ENCODE measurements at regions not wholly inside any gene's neighbourhood (a gene's known extent, or its start where the extent isn't known, plus 50 kb on each side); places are given as distances from the start of the nearest gene placed in this dataset.
"Not testable (repeated sequence)": the region's sequence is repeated elsewhere in the genome, so short reads cannot be mapped to it uniquely, and the experiment has no call there.

DNA sequence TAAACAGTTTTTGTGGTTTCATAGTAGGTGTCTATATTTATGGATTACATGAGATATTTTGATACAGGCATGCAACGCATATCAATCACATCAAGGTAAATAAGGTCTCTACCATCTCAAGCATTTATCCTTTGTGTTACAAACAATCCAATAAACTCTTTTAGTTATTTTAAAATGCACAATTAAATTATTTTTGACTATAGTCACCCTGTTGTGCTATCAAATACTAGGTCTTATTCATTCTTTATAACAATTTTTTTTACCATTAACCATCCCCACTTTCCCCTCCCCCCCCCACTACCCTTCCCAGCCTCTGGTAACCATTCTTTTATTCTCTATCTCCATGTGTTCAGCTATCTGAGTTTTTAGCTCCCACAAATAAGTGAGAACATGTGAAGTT is 175.7 kb upstream of the FBXO33 start:
- DNase-seq (no peak), ATAC-seq (no peak)
- Mint-ChIP-seq H3K27me3 (ENCODE audit: low read depth) (no peaks in the 10 kb centered on the region), H3K36me3 (ENCODE audit: insufficient read depth) (no peaks in the 10 kb centered on the region), H3K4me1 (ENCODE audit: low read depth) (peaks cover 52% of the 10 kb centered on the region), H3K4me3 (no peak overlapping the region), H3K9me3 (peaks cover 28% of the 10 kb centered on the region)

DNA sequence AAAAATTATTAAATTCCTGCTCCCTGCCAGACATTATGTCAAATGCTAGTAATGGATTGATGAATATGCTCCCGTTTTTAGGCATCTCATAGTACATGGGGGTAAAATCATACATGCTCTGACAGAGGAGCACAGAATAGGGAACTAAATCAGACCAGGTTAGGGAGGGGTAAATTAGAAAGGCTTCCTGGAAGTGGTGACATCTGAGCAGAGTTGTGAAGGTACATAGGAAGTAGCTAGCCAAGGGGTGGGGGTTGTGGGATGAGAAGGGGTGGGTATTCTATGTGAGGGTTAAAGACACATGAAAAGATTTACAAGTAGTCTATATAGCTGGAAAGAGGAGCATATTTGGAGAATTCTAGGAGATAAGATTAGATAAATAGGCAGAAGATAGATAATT is 171.7 kb upstream of the FBXO33 start:
- peak overlapping the region; percentile 42 for H3K4me3 Mint-ChIP-seq
- no peaks in the 10 kb centered on the region for H3K27me3 Mint-ChIP-seq (ENCODE audit: low read depth)
- DNase-seq: no peak
- H3K36me3 Mint-ChIP-seq (ENCODE audit: insufficient read depth): peaks cover 7% of the 10 kb centered on the region
- no peak for ATAC-seq
- H3K9me3 Mint-ChIP-seq: peaks cover 47% of the 10 kb centered on the region
- H3K4me1 Mint-ChIP-seq (ENCODE audit: low read depth): peaks cover 49% of the 10 kb centered on the region

DNA sequence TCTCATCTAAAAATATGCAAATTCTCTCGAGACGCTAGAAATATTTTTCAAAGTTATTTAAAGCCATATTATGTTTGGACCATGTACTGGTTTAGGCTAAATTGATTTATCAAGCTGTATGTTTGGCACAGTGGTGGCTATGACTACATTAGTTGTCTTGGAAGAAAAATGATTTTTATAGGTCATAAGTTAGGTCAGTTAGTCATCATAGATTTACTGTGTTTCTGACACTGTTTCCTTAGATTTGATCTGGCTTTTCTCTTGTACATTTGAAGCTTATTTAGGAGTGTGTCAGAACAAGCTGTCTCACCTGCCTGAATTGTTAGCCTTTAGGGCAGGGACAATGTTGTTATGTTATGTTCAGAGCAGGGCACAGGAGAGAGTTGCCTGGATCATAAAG is 161.1 kb upstream of the FBXO33 start:
- H3K36me3 Mint-ChIP-seq (ENCODE audit: insufficient read depth): no peaks in the 10 kb centered on the region
- H3K4me1 Mint-ChIP-seq (ENCODE audit: low read depth): peaks cover 6% of the 10 kb centered on the region
- DNase-seq (no peak), ATAC-seq (no peak)
- H3K4me3 Mint-ChIP-seq: no peak overlapping the region
- H3K9me3 Mint-ChIP-seq: peaks cover 30% of the 10 kb centered on the region
- H3K27me3 Mint-ChIP-seq (ENCODE audit: low read depth): no peaks in the 10 kb centered on the region

DNA sequence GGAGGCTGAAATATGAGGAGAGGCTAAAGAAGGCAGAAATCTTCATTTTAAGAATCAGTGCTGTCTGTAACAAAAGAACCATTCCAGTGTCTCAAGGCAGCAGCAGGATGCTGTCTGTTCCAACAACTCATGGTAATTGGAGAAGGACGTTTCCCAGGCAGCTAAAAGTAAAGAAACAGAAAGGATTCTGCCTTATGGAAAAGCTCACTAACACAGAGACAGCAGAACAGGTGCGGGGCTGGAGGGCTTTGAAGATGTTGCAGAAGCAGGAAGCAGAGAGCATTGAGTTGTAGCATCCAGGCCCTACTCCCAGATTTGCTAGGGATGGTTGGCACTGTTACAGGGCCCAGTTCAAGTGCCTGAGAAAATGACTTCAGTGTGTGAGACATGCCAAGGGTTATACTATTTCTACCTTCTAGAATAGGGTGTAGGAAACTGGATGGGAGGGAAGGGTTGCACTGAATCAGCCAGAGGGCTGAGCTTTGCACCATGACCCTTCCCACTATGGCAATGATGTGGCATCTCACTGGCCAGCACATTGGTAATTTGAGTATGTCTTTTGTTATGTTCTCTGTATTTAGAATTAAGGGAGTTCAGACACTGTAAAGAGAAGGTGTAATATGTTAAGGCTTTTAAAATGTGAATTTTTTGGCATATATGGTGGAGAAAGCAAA is 160.0 kb upstream of the FBXO33 start:
- DNase-seq: no peak
- Mint-ChIP-seq H3K36me3 (ENCODE audit: insufficient read depth) (no peaks in the 10 kb centered on the region), H3K9me3 (peaks cover 30% of the 10 kb centered on the region), H3K27me3 (ENCODE audit: low read depth) (no peaks in the 10 kb centered on the region), H3K4me1 (ENCODE audit: low read depth) (peaks cover 6% of the 10 kb centered on the region), H3K4me3 (no peak overlapping the region)
- ATAC-seq: no peak

DNA sequence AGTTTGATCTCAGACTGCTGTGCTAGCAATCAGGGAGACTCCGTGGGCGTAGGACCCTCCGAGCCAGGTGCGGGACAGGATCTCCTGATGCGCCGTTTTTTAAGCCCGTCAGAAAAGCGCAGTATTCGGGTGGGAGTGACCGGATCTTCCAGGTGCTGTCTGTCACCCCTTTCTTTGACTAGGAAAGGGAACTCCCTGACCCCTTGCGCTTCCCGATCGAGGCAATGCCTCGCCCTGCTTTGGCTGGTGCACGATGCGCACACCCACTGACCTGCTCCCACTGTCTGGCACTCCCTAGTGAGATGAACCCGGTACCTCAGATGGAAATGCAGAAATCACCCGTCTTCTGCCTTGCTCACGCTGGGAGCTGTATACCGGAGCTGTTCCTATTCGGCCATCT is 157.6 kb upstream of the FBXO33 start:
- not testable (repeated sequence) for ATAC-seq; DNase-seq; H3K4me1 Mint-ChIP-seq (ENCODE audit: low read depth); H3K36me3 Mint-ChIP-seq (ENCODE audit: insufficient read depth); H3K27me3 Mint-ChIP-seq (ENCODE audit: low read depth); H3K4me3 Mint-ChIP-seq
- peaks cover 28% of the 10 kb centered on the region for H3K9me3 Mint-ChIP-seq

DNA sequence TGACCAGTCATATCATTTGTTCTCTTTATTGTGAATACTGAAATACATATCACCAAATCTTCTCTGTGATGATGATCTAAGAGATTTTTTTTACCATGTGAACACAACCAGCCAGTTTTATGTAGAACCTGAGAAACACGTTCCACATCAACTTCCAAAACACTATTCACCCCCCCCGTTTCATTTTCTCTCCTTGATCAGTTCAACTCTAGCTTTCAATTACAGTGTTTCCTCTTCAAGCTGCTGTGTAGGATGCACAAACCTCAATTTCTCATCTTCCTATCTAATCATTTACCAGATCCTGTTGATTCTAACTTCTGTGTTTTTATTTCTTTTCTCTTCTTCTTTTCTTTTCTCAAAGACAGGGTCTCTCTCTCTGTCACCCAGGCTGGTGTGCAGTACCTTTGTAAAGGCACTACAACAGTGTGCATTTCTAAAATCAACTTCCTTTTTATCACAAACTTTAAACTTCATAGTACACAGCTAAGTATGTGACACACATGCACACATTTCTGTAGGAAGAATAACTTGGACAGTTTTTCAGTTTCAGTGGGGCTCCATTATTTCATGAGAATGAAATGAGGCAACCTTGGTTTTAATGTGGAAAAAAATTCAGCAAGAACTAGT is 149.9 kb upstream of the FBXO33 start:
- Mint-ChIP-seq H3K4me3 (no peak overlapping the region), H3K27me3 (ENCODE audit: low read depth) (no peaks in the 10 kb centered on the region), H3K4me1 (ENCODE audit: low read depth) (no peaks in the 10 kb centered on the region), H3K36me3 (ENCODE audit: insufficient read depth) (no peaks in the 10 kb centered on the region), H3K9me3 (peaks cover 5% of the 10 kb centered on the region)
- no peak for DNase-seq
- ATAC-seq: peak in 1 of 2 donors; percentile 40

DNA sequence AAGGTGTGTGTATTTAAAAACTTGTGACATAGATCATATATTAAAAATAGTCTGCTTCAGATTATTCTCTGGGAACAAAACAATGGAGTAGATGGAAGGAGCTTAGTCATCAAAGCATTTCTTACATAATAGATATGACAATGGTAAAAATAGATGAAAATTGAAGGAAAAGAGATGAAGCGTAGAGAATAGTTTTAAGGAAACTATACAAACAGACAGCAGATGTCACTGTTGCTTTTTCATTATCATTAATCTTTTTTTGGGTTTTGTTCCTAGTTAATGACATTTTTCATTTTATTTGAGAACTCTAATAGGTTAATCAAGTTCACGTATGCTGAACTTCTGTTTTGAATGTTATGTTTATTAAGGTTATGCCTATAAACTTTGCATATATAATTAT is 149.2 kb upstream of the FBXO33 start:
- ATAC-seq (no peak), DNase-seq (no peak)
- Mint-ChIP-seq H3K9me3 (peaks cover 6% of the 10 kb centered on the region), H3K4me3 (no peak overlapping the region), H3K4me1 (ENCODE audit: low read depth) (no peaks in the 10 kb centered on the region), H3K27me3 (ENCODE audit: low read depth) (no peaks in the 10 kb centered on the region), H3K36me3 (ENCODE audit: insufficient read depth) (no peaks in the 10 kb centered on the region)

DNA sequence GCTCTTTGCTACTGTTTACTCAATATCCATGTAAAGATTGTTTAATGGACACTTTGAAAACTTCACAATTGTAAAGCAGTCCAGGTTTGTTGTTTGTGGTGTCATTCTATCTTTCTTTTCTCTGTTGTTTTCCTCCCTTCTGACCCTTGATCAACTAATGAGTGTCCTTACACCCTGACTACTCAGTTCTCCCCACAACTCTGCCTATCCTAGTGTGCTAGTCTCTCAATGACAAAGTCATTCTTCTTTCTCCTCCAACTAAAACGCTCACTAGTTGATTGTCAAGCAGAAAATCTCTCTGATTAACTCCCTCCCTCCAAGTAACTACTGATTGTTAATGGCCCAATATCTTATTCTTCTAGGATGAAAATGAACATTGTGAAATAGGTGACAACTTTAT is 148.5 kb upstream of the FBXO33 start:
- no peaks in the 10 kb centered on the region for H3K4me1 Mint-ChIP-seq (ENCODE audit: low read depth)
- no peaks in the 10 kb centered on the region for H3K27me3 Mint-ChIP-seq (ENCODE audit: low read depth)
- H3K9me3 Mint-ChIP-seq: peaks cover 11% of the 10 kb centered on the region
- no peak for DNase-seq
- ATAC-seq: no peak
- H3K4me3 Mint-ChIP-seq: no peak overlapping the region
- no peaks in the 10 kb centered on the region for H3K36me3 Mint-ChIP-seq (ENCODE audit: insufficient read depth)

DNA sequence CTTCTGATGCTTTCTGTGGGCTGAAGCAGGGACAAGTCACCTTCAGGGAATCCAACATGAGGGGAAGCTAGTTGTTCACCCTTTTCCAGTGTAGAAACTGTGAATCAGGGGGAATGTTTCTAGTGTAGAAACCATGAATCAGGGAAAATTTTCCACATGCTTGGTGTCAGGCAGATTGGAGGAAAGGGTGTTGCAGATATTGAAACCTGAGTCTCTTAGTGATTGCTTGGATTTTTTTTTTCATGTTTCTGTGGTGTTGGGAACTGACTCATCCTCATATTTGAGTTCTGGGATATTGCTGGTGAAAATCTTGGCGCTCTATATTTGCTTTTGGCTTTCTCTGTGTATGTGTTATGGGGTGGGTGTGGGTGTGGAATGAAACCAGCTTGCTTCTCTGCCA is 144.5 kb upstream of the FBXO33 start:
- ATAC-seq: no peak
- Mint-ChIP-seq H3K36me3 (ENCODE audit: insufficient read depth) (no peaks in the 10 kb centered on the region), H3K4me1 (ENCODE audit: low read depth) (no peaks in the 10 kb centered on the region), H3K27me3 (ENCODE audit: low read depth) (no peaks in the 10 kb centered on the region), H3K9me3 (peaks cover 40% of the 10 kb centered on the region), H3K4me3 (no peak overlapping the region)
- no peak for DNase-seq

DNA sequence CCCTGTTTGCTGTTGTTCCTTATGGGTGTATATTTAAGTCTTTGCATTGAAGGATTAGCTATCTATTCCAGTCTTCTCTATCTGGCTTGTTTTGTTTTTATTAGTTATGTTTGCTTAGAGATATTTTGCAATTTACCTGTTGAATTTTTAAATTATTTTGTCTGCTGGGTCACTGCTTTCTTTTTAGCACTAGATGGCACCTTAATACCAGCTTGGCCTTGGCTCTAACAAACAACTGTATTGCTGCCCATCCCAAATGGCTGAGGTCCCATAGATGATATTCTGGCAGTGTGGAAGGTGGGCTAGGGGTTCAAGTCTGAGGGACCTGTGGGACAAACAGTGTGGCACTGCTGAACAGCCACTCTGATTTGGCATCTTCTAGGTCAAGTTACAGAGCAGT is 144.0 kb upstream of the FBXO33 start:
- Mint-ChIP-seq H3K9me3 (peaks cover 40% of the 10 kb centered on the region), H3K27me3 (ENCODE audit: low read depth) (no peaks in the 10 kb centered on the region), H3K36me3 (ENCODE audit: insufficient read depth) (no peaks in the 10 kb centered on the region), H3K4me3 (no peak overlapping the region), H3K4me1 (ENCODE audit: low read depth) (no peaks in the 10 kb centered on the region)
- ATAC-seq: no peak
- no peak for DNase-seq

DNA sequence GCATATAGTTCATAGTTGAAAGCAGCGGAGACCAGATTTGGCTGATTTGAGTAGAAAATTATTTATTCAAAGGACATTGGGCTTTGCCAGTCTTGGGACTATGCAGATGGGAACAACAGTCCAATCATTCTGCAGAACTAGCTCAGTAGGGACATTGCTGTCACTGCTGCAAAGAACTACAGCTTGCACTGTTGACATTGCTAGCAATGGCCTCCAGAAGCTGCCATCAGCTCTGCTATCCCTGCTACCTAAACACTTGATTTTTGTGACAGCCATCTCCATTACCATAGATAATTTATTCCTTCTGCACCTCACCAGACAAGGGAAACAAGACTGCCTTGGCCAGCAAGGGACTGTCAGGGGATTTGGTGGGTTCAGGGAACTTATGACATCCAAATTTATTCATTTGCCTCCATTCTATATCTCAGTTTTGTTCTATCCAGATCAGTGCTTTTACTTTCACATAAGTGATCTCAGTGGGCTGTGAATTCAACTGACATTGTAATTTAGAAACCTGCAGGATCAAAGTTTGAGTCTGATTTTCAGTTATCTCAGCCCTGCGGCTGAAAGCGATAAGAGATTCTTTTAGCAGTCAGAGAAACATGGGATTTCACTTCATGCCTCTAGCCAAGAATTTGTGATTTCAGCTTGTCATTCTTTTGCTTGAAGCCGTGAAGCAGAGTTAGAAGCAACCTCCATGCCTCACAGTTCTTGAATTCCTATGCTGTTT is 136.7 kb upstream of the FBXO33 start:
- no peak for DNase-seq
- peak; percentile 28 to 63 for ATAC-seq
- Mint-ChIP-seq H3K4me3 (no peak overlapping the region), H3K27me3 (ENCODE audit: low read depth) (no peaks in the 10 kb centered on the region), H3K9me3 (peaks cover 26% of the 10 kb centered on the region), H3K4me1 (ENCODE audit: low read depth) (no peaks in the 10 kb centered on the region), H3K36me3 (ENCODE audit: insufficient read depth) (no peaks in the 10 kb centered on the region)

DNA sequence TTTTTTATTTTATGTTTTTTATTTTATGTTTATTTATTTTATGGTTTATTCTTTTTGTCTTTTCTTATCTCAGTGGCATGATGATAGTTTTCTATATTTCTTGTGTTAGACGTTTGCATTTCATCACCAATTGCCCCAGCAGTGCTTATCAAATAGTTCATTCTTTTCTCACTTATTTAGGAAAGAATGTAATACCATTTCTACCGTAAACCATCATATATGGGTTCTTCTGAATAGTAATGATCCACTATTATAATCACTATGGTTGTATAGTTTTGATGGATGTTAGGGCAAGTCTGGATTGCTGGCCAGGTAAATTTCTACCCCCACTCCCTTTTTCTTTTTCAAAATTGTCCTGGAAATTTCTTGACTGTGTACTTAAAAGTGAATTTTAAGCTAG is 134.6 kb upstream of the FBXO33 start:
- Mint-ChIP-seq H3K36me3 (ENCODE audit: insufficient read depth) (no peaks in the 10 kb centered on the region), H3K9me3 (peaks cover 21% of the 10 kb centered on the region), H3K4me3 (no peak overlapping the region)

DNA sequence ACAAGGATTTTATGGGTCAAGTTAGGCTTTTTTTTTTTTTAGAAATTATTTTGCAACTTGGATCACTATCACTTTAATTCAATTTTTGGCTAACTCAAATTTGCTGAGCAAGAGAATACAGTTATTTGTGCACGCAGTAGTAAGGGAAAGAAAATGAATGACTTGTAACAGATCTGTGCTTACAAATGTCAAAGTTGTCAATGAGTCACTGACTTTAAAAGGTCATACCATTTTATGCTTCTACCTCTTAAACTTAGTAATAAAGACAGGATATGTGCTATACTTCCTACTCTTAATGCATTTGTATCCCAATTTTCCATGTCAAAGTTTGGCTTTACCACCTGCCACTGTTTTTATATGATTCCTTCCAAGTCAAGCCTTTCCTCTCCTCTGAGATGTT is 131.1 kb upstream of the FBXO33 start:
- DNase-seq (no peak), ATAC-seq (no peak)
- no peak overlapping the region for H3K4me3 Mint-ChIP-seq
- H3K4me1 Mint-ChIP-seq (ENCODE audit: low read depth): no peaks in the 10 kb centered on the region
- peaks cover 34% of the 10 kb centered on the region for H3K9me3 Mint-ChIP-seq
- no peaks in the 10 kb centered on the region for H3K27me3 Mint-ChIP-seq (ENCODE audit: low read depth)
- H3K36me3 Mint-ChIP-seq (ENCODE audit: insufficient read depth): peaks cover 2% of the 10 kb centered on the region

More for the DNA sequence above, 134.6 kb upstream of the FBXO33 start:
- DNase-seq (no peak), ATAC-seq (no peak)
- H3K27me3 Mint-ChIP-seq (ENCODE audit: low read depth): no peaks in the 10 kb centered on the region
- no peaks in the 10 kb centered on the region for H3K4me1 Mint-ChIP-seq (ENCODE audit: low read depth)

DNA sequence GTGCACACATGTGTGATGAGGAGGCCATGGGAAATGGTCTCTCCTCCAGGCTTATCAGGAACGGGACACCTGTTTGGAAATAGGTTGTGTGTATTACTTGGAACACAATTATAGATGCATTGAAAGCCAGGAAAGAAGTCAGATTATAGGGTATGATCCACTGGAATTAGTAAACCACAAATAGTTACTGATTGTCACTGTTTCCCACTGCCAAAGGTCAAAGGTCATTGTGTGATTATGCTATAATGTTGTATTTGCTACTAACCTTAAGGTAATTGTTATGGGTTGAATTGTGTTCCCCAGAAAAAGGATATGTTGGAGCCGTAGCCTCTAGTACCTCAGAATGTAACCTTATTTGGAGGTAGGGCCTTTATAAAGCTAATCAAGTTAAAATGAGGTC is 129.9 kb upstream of the FBXO33 start:
- peaks cover 2% of the 10 kb centered on the region for H3K36me3 Mint-ChIP-seq (ENCODE audit: insufficient read depth)
- peaks cover 34% of the 10 kb centered on the region for H3K9me3 Mint-ChIP-seq
- H3K4me1 Mint-ChIP-seq (ENCODE audit: low read depth): no peaks in the 10 kb centered on the region
- no peaks in the 10 kb centered on the region for H3K27me3 Mint-ChIP-seq (ENCODE audit: low read depth)
- DNase-seq (no peak), ATAC-seq (no peak)
- H3K4me3 Mint-ChIP-seq: no peak overlapping the region

DNA sequence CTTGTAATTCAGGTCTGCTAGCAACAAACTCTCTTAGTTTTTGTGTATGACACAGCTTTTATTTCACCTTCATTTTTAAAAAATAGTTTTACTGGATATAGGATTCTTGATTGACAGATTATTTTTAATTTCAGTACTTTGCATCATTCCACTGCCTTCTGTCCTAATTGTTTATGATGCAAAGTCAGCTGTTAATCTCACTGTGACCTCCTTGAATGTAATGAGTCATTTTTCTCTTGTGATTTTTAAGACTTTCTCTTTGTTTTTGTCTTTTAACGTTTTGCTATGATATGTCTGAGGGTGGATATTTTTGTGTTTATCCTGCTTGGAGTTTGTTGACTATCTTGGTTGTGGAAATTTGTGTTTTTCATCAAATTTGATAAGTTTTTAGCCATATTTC is 126.3 kb upstream of the FBXO33 start:
- H3K4me1 Mint-ChIP-seq (ENCODE audit: low read depth): no peaks in the 10 kb centered on the region
- H3K36me3 Mint-ChIP-seq (ENCODE audit: insufficient read depth): peaks cover 2% of the 10 kb centered on the region
- no peaks in the 10 kb centered on the region for H3K27me3 Mint-ChIP-seq (ENCODE audit: low read depth)
- DNase-seq (no peak), ATAC-seq (no peak)
- no peak overlapping the region for H3K4me3 Mint-ChIP-seq
- H3K9me3 Mint-ChIP-seq: peaks cover 30% of the 10 kb centered on the region
